GM12878 (cell line): ENCODE measurements at regions not wholly inside any gene's neighbourhood (a gene's known extent, or its start where the extent isn't known, plus 50 kb on each side); places are given as distances from the start of the nearest gene placed in this dataset.

Source experiments
- ATAC-seq: fragments of 200-7000 bp; cut with Tn5 transposase; 3 replicates; pipeline ENCODE4 v1.9.1; 2020; ENCODE audit warnings: mild to moderate bottlenecking, moderate library complexity
- BruUV-seq: library from RNA; stranded (reverse); fragments of 400-500 nt; replicated peaks from 2 replicates; lab custom pipeline; 2021; lab: Mats Ljungman, UMichigan
- CTCF ChIA-PET: fragments of 300-600 bp; sonication (Branson Sonifier 250); formaldehyde crosslinking; extraction: SDS; loops from one replicate; lab custom pipeline; 2021; ENCODE audit warnings: inconsistent platforms; lab: Yijun Ruan, JAX
- POLR2A ChIA-PET: fragments of 350-600 bp; formaldehyde crosslinking; extraction: SDS; loops from one replicate; lab custom pipeline; 2021; ENCODE audit warnings: inconsistent platforms; lab: Charles Lee
- RAD21 ChIA-PET: fragments of 300-600 bp; sonication (Branson Sonifier 250); formaldehyde crosslinking; loops from one replicate; lab custom pipeline; 2023; ENCODE audit warnings: antibody characterized with exemption; ENCODE audit not compliant: unreplicated experiment; lab: Charles Lee
- SMC1A ChIA-PET: fragments of 300-600 bp; sonication (Branson Sonifier 250); formaldehyde crosslinking; loops from one replicate; lab custom pipeline; 2023; ENCODE audit not compliant: unreplicated experiment, uncharacterized antibody; lab: Charles Lee
- DNase-seq: peaks from one replicate; pipeline ENCODE4 v3.0.0-alpha.2; 2011; ENCODE audit warnings: low read depth, low spot score
- FAIRE-seq: peaks from 3 replicates; lab custom pipeline; 2011; peaks lifted over from hg19 to GRCh38; lab: Jason Lieb, UNC
- H2AFZ ChIP-seq: 2 replicates; pipeline ENCODE4 v1.6.0; 2011; ENCODE audit warnings: low read depth, low read length, control low read depth; ENCODE audit not compliant: control insufficient read depth
- H3K27ac ChIP-seq: 2 replicates; pipeline ENCODE4 v1.5.1; 2011; ENCODE audit warnings: control low read depth; ENCODE audit not compliant: control insufficient read depth, insufficient read depth
- H3K27me3 ChIP-seq, 2 experiments: replicated peaks in 1 of 2; 2 replicates each; pipeline versions ENCODE4 v1.6.0 to v1.6.1; 2011; ENCODE audit warnings: low read length in 1 of 2; ENCODE audit not compliant: control insufficient read depth in 2 of 2, insufficient read depth in 2 of 2
- H3K36me3 ChIP-seq, 2 experiments: 2 replicates each; pipeline ENCODE4 v1.5.1; 2011; ENCODE audit warnings: low read length in 1 of 2; ENCODE audit not compliant: control insufficient read depth in 2 of 2, insufficient read depth in 2 of 2
- H3K4me1 ChIP-seq: 2 replicates; pipeline ENCODE4 v1.6.1; 2011; ENCODE audit warnings: mild to moderate bottlenecking, low read length, moderate library complexity, mixed read lengths; ENCODE audit not compliant: control insufficient read depth, insufficient read depth
- H3K4me2 ChIP-seq: 2 replicates; pipeline ENCODE4 v1.6.0; 2011; ENCODE audit warnings: control low read depth; ENCODE audit not compliant: control insufficient read depth, insufficient read depth
- H3K4me3 ChIP-seq: fragments of 200-600 bp; sonication (generic); 2 replicates; pipeline ENCODE4 v1.5.1; 2016
- H3K79me2 ChIP-seq: 2 replicates; pipeline ENCODE4 v1.6.0; 2011; ENCODE audit warnings: low read length; ENCODE audit not compliant: control insufficient read depth, insufficient read depth
- H3K9ac ChIP-seq: 2 replicates; pipeline ENCODE4 v1.8.0; 2011; ENCODE audit warnings: low read length, control low read depth, mixed read lengths; ENCODE audit not compliant: control insufficient read depth, insufficient read depth
- H3K9me3 ChIP-seq: replicated peaks from 3 replicates; pipeline ENCODE4 v1.5.1; 2011; ENCODE audit warnings: mild to moderate bottlenecking, low read length; ENCODE audit not compliant: control insufficient read depth, insufficient read depth
- H4K20me1 ChIP-seq: 2 replicates; pipeline ENCODE4 v1.6.0; 2011; ENCODE audit not compliant: control insufficient read depth, insufficient read depth
- GABPA ChIP-seq: IDR thresholded peaks from 2 replicates; pipeline ENCODE4 v1.6.1; 2014; ENCODE audit warnings: antibody characterized with exemption, low read depth, mild to moderate bottlenecking, inconsistent platforms
- HDAC6 ChIP-seq: fragments of 200-600 bp; sonication (generic); IDR thresholded peaks from one replicate; pipeline ENCODE4 v1.8.0; 2017; ENCODE audit warnings: antibody characterized with exemption; ENCODE audit not compliant: unreplicated experiment
- HDGF ChIP-seq: fragments of 450-650 bp; IDR thresholded peaks from 2 replicates; pipeline ENCODE4 v1.6.1; 2016; ENCODE audit warnings: antibody characterized with exemption
- MEF2B ChIP-seq: fragments of 450-650 bp; IDR thresholded peaks from 2 replicates; pipeline ENCODE4 v1.6.1; 2018; ENCODE audit warnings: mild to moderate bottlenecking, moderate library complexity; ENCODE audit not compliant: partially characterized antibody, poor library complexity, severe bottlenecking
- MYB ChIP-seq: fragments of 150-350 bp; IDR thresholded peaks from 2 replicates; pipeline ENCODE4 v1.6.1; 2014; ENCODE audit warnings: mild to moderate bottlenecking, low read depth, low read length, borderline replicate concordance
- NRF1 ChIP-seq: conservative IDR thresholded peaks from 2 replicates; pipeline ENCODE4 v1.6.1; 2011; ENCODE audit warnings: mild to moderate bottlenecking, low read depth, low read length, improper control_type of control experiment
- PBX3 ChIP-seq: IDR thresholded peaks from 2 replicates; pipeline ENCODE4 v1.6.1; 2011; ENCODE audit warnings: mild to moderate bottlenecking, low read depth, low read length, moderate library complexity; ENCODE audit not compliant: insufficient replicate concordance
- POU2F2 ChIP-seq: IDR thresholded peaks from 3 replicates; pipeline ENCODE4 v1.6.1; 2011; ENCODE audit warnings: low read depth, mild to moderate bottlenecking, low read length, borderline replicate concordance
- RFX5 ChIP-seq: IDR thresholded peaks from 2 replicates; pipeline ENCODE4 v1.6.1; 2011; ENCODE audit warnings: low read depth, low read length, improper control_type of control experiment
- SIN3A ChIP-seq: IDR thresholded peaks from 2 replicates; pipeline ENCODE4 v1.6.1; 2012; ENCODE audit warnings: low read depth, low read length, improper control_type of control experiment
- SP1 ChIP-seq: IDR thresholded peaks from one replicate; pipeline ENCODE4 v1.6.1; 2011; ENCODE audit warnings: low read depth, low read length
- SUZ12 ChIP-seq: fragments of 200-600 bp; sonication (generic); IDR thresholded peaks from one replicate; pipeline ENCODE4 v1.6.1; 2018; ENCODE audit warnings: antibody characterized with exemption, mild to moderate bottlenecking; ENCODE audit not compliant: unreplicated experiment
- TCF3 ChIP-seq: IDR thresholded peaks from 2 replicates; pipeline ENCODE4 v1.6.1; 2012; ENCODE audit warnings: low read depth, mild to moderate bottlenecking, low read length, borderline replicate concordance; ENCODE audit not compliant: insufficient read depth
- YY1 ChIP-seq: IDR thresholded peaks from 2 replicates; pipeline ENCODE4 v1.6.1; 2011; ENCODE audit warnings: low read depth, mild to moderate bottlenecking, low read length
- ZBTB40 ChIP-seq: fragments of 450-650 bp; IDR thresholded peaks from 2 replicates; pipeline ENCODE4 v1.6.1; 2016; ENCODE audit warnings: mild to moderate bottlenecking, moderate library complexity, borderline replicate concordance
- WGBS: methylation state at CpG from one replicate; pipeline ENCODE4 v1.1.6; 2016; ENCODE audit warnings: low lambda C conversion rate; ENCODE audit not compliant: insufficient replicate concordance, insufficient coverage; ENCODE audit errors: missing lambda C conversion rate; 5-methylcytosine and 5-hydroxymethylcytosine counted together
- in situ Hi-C: fragments of 300-500 bp; cut with MboI; formaldehyde crosslinking; loops from 9 replicates; pipeline ENCODE4 v1.14.3; 2018; ENCODE audit warnings: mixed read lengths
- intact Hi-C: fragments of 100-400 bp; cut with micrococcal nuclease; formaldehyde crosslinking; loops from one replicate; pipeline ENCODE4 v1.14.2; 2022; ENCODE audit not compliant: unreplicated experiment

GRCh38 chr9:135227641-135228251 is 140.3 kb downstream of the OLFM1 start (continued):
- TF ChIP-seq PBX3 (no peak), NRF1 (no peak), TCF3 (no peak), SP1 (no peak), YY1 (no peak), SUZ12 (no peak), RFX5 (no peak), HDAC6 (no peak), MYB (no peak)

- intact Hi-C loops, result no loop called here
- POLR2A ChIA-PET, result no interaction called here
- DNase-seq, result no peak
Observed at GRCh38 chr9:135228345-135228982, 141.0 kb downstream of the OLFM1 start.

More at GRCh38 chr9:135228345-135228982, 141.0 kb downstream of the OLFM1 start:
- Histone ChIP-seq H2AFZ (no peak overlapping the region), H3K4me1 (no peaks in the 10 kb centered on the region), H3K9ac (no peak overlapping the region), H3K79me2 (no peaks in the 10 kb centered on the region), H3K36me3 (no peaks in the 10 kb centered on the region), H3K9me3 (peaks cover 1% of the 10 kb centered on the region; the same call in 1 of the 3 replicates), H3K4me3 (no peak overlapping the region), H3K27me3 (no peaks in the 10 kb centered on the region; a peak in 1 of 4 replicates), H3K27ac (no peak overlapping the region), H3K4me2 (no peak overlapping the region), H4K20me1 (no peaks in the 10 kb centered on the region)
- FAIRE-seq, result no peak
- no TSS peak for BruUV-seq
- 39% methylated on average over 16 of the region's 18 CpGs for WGBS
- in situ Hi-C loops, result no loop called here
- CTCF ChIA-PET, result no interaction called here
- no peak for TF ChIP-seq POU2F2
- TF ChIP-seq HDGF, result no peak
- TF ChIP-seq SIN3A, result no peak
- no peak for TF ChIP-seq GABPA
- TF ChIP-seq MEF2B, result no peak
- no peak for TF ChIP-seq ZBTB40
- SMC1A ChIA-PET, result no interaction called here
- no peak for ATAC-seq
- RAD21 ChIA-PET, result no interaction called here
